ENCODE measurements at regions not wholly inside any gene's neighbourhood (a gene's known extent, or its start where the extent isn't known, plus 50 kb on each side); places are given as distances from the start of the nearest gene placed in this dataset.

GRCh38 chr3:31465999-31466398 lies 66.7 kb upstream of the STT3B start:
- Histone ChIP-seq H3K4me2 (no peak overlapping the region), H3K79me2 (no peaks in the 10 kb centered on the region), H3K9me3 (ENCODE audit: low read depth) (no peaks in the 10 kb centered on the region), H3K4me3 (no peak overlapping the region), H2AFZ (no peak overlapping the region), H3K4me1 (ENCODE audit: insufficient read depth) (no peaks in the 10 kb centered on the region), H3K27me3 (no peaks in the 10 kb centered on the region), H3K36me3 (replicated peaks; ENCODE audit: insufficient read depth, low read depth) (no peaks in the 10 kb centered on the region), H3K9me2 (replicated peaks; ENCODE audit: insufficient read depth) (no peaks in the 10 kb centered on the region), H4K20me1 (ENCODE audit: insufficient read depth, poor library complexity, severe bottlenecking) (no peaks in the 10 kb centered on the region), H3K27ac (no peak overlapping the region)
- DNase-seq (ENCODE audit: low spot score), result no peak
- no peak for TF ChIP-seq EZH2phosphoT487 (IDR thresholded peaks at IDR 0.05; ENCODE audit: low read depth, severe bottlenecking, unreplicated experiment)
- no peak for TF ChIP-seq CTCF (IDR thresholded peaks at IDR 0.05; ENCODE audit: poor library complexity)
- TF ChIP-seq EZH2 (IDR thresholded peaks at IDR 0.05; ENCODE audit: borderline replicate concordance), result no peak

- WGBS (ENCODE audit: low lambda C conversion rate, missing lambda C conversion rate), result 95% methylated on average over 2 of the region's 2 CpGs
- Histone ChIP-seq H3K79me2 (no peaks in the 10 kb centered on the region), H3K4me1 (ENCODE audit: insufficient read depth) (no peaks in the 10 kb centered on the region), H3K9me2 (replicated peaks; ENCODE audit: insufficient read depth) (no peaks in the 10 kb centered on the region), H3K4me3 (no peak overlapping the region), H3K9me3 (ENCODE audit: low read depth) (no peaks in the 10 kb centered on the region), H3K27me3 (no peaks in the 10 kb centered on the region), H2AFZ (no peak overlapping the region), H3K27ac (no peak overlapping the region), H3K36me3 (replicated peaks; ENCODE audit: insufficient read depth, low read depth) (no peaks in the 10 kb centered on the region), H3K4me2 (no peak overlapping the region), H4K20me1 (ENCODE audit: insufficient read depth, poor library complexity, severe bottlenecking) (no peaks in the 10 kb centered on the region)
- TF ChIP-seq EZH2phosphoT487 (IDR thresholded peaks at IDR 0.05; ENCODE audit: low read depth, severe bottlenecking, unreplicated experiment) (no peak), EZH2 (IDR thresholded peaks at IDR 0.05; ENCODE audit: borderline replicate concordance) (no peak), CTCF (IDR thresholded peaks at IDR 0.05; ENCODE audit: poor library complexity) (no peak)
- DNase-seq (ENCODE audit: low spot score), result no peak
Measured at GRCh38 chr3:31466866-31467265, 65.9 kb upstream of the STT3B start.

- TF ChIP-seq EZH2phosphoT487 (IDR thresholded peaks at IDR 0.05; ENCODE audit: low read depth, severe bottlenecking, unreplicated experiment), result no peak
- no peak for TF ChIP-seq CTCF (IDR thresholded peaks at IDR 0.05; ENCODE audit: poor library complexity)
- TF ChIP-seq EZH2 (IDR thresholded peaks at IDR 0.05; ENCODE audit: borderline replicate concordance), result no peak
- H3K9me3 ChIP-seq (ENCODE audit: low read depth), result no peaks in the 10 kb centered on the region
- H3K4me2 ChIP-seq, result no peak overlapping the region
- H3K79me2 ChIP-seq, result no peaks in the 10 kb centered on the region
- no peaks in the 10 kb centered on the region for H3K9me2 ChIP-seq (replicated peaks; ENCODE audit: insufficient read depth)
- DNase-seq (ENCODE audit: low spot score), result no peak
- no peaks in the 10 kb centered on the region for H3K4me1 ChIP-seq (ENCODE audit: insufficient read depth)
- H3K27ac ChIP-seq, result no peak overlapping the region
- H3K27me3 ChIP-seq, result no peaks in the 10 kb centered on the region
- no peaks in the 10 kb centered on the region for H4K20me1 ChIP-seq (ENCODE audit: insufficient read depth, poor library complexity, severe bottlenecking)
- H3K4me3 ChIP-seq, result no peak overlapping the region
- 76% methylated on average over 3 of the region's 3 CpGs for WGBS (ENCODE audit: low lambda C conversion rate, missing lambda C conversion rate)
- H3K36me3 ChIP-seq (replicated peaks; ENCODE audit: insufficient read depth, low read depth), result no peaks in the 10 kb centered on the region
- H2AFZ ChIP-seq, result no peak overlapping the region
Measured at GRCh38 chr3:31468433-31468832, 64.3 kb upstream of the STT3B start.

- Histone ChIP-seq H3K4me1 (ENCODE audit: insufficient read depth) (no peaks in the 10 kb centered on the region), H3K4me2 (no peak overlapping the region), H3K79me2 (no peaks in the 10 kb centered on the region), H4K20me1 (ENCODE audit: insufficient read depth, poor library complexity, severe bottlenecking) (no peaks in the 10 kb centered on the region), H3K27me3 (no peaks in the 10 kb centered on the region), H3K36me3 (replicated peaks; ENCODE audit: insufficient read depth, low read depth) (no peaks in the 10 kb centered on the region), H2AFZ (no peak overlapping the region), H3K9me2 (replicated peaks; ENCODE audit: insufficient read depth) (no peaks in the 10 kb centered on the region), H3K4me3 (no peak overlapping the region), H3K9me3 (ENCODE audit: low read depth) (no peaks in the 10 kb centered on the region), H3K27ac (no peak overlapping the region)
- no peak for TF ChIP-seq CTCF (IDR thresholded peaks at IDR 0.05; ENCODE audit: poor library complexity)
- no peak for DNase-seq (ENCODE audit: low spot score)
- WGBS (ENCODE audit: low lambda C conversion rate, missing lambda C conversion rate), result 95% methylated on average over 3 of the region's 3 CpGs
Measured at GRCh38 chr3:31469385-31469784, 63.3 kb upstream of the STT3B start.
